Stimulated activated CD8-positive, alpha-beta memory T cell treated with anti-CD3 and anti-CD28 coated beads, Interleukin-7, amount 100 ng/mL, for 24 hours (primary cell): ENCODE measurements at regions not wholly inside any gene's neighbourhood (a gene's known extent, or its start where the extent isn't known, plus 50 kb on each side); places are given as distances from the start of the nearest gene placed in this dataset.

Experiments
- DNase-seq: peaks from one replicate; pipeline ENCODE4 v3.0.0-alpha.2; 2020; ENCODE audit warnings: low read depth

DNA sequence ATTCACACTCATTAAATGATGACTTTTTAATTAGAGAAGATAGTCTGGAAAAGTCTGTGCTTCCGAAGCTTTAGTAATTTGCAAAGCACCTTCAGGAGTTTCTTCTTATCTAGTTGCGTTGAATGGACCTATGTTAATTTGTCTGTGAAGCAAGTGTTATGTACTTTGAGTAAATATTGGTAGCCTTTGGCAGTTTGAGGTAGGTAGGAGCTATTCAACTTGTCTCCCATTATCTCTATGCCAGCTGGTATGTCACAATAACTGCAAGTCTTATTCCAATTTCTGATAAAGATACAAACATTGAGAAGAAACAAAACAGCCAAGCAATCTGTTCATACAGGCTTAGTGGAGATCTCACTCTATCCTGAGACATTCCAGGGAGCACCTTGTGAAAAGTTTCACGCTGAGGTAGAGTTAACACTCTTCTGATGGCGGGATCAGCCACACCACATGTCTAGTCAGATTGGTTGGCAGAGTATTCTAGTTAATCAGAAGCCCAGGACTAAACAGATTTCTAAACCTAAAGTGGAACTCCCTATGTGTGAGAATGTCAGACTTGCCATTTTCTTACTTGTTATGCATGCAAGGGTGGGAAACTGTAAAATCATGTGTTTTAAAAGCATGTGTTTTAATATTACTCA, 219.8 kb upstream of the MANEA start:
- DNase-seq = no peak

DNA sequence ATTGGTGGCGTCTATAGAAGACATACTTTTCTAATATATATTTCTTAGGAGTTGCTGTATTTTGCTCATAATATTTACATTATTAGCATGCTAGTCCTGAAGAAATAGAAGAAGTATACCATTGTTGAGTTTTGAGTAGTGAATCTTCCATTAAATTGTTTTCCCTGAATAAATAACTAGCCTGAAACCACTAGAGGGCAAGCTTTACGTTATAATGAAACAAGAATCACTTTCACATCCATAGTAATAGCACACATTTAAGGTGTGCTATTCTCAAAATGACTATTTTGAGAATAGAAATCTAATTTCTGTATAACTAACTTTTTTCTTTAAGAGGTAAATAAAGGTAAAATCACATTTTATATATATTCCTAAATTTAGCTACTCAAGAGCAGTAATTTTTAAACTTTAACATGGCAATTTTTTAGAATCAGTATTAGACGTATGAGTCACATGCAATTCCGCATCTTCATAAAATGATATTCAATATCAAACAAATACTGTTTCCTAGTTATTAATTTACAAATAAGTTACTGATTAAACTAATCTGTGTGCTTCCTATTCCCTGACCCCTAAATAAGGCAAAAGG, 213.2 kb upstream of the MANEA start:
- DNase-seq = no peak

DNA sequence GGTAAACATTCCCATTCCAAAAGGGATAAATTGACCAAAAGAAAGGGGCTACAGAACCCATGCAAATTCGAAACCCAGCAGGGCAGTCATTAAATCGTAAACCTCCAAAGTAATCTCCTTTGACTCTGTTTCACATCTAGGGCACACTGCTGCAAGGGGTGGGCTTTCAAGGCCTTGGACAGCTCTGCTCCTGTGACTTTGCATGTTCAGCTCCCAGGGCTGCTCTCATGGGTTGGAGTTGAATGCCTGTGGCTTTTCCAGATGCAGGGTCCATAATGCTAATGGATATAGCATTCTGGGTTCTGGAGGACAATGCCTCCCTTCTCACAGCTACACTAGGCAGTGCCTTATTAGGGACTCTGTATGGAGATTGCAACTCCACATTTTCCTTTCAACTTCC, 211.9 kb upstream of the MANEA start:
- DNase-seq = no peak

DNA sequence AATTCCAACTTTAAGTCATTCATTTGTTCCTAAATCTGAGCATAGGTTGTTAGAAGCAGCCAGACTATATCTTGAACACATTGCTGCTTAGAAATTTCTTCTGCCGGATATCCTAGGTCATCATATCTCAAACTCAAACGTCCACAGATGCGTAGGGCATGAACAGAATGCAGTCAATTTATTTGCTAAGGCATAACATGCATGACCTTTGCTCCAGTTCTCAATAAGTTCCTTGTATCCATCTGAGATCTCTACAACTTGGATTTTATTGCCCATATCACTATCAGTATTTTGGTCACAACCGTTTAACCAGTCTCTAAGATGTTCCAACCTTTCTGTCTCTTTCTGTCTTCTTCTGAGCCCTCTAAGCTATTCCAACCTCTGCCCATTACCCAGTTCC, 210.9 kb upstream of the MANEA start:
- no peak for DNase-seq

DNA sequence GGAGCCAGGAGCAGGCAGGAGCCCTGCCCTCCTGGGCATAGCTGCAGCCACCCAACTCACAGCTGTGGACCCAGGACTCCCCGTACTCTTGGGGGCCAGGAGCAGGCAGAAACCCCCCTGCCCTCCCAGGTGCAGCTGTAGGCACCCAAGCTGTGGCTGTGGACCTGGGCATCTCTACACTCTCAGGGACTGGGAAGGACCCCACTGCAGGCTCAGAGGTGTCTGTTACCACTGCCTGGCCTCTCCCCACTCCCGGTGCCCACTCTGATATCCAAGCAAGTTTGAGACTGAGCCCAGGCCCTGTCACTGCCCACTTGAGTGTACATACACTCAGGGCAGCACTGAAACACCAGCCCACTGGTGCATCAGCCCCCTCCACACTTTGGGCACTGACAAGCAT, 193.5 kb upstream of the MANEA start:
- no peak for DNase-seq

DNA sequence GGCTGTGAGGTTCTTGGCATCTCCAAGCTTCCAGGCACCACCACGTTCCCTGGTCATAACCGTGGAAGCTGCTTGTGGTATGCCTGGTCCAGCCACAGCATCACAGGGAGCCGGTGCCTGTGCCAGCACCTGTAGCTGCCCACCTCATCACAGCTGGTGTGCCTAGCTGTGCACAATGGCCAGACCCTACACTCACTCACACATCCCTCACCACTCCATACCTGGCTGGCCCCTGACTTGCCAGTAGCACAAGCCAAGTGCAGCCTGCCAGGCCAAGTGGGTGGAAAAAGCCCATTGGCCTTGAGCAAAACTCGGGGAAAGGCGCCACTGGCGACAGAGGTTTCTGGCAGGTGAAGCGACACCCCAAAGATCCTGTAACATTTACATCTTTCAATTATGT, 192.3 kb upstream of the MANEA start:
- no peak for DNase-seq

DNA sequence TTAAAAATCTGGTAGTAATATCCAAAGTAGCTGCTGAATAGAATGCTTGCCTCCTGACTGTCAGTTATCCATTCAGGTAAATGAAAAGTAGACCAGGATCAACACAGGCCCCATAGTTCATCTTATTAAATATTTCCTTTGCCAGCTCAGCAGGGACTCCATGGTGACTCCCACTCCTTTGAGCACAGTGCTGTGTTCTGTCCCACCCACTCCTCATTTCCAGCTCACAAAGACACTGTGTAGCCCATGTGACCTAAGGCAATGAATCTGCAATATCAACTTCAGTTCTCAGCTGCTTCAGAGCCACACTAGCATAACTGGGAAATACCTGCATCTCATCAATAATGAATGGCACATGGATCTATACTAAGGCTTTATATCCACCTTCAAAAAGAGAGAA, 189.5 kb upstream of the MANEA start:
- DNase-seq = no peak

DNA sequence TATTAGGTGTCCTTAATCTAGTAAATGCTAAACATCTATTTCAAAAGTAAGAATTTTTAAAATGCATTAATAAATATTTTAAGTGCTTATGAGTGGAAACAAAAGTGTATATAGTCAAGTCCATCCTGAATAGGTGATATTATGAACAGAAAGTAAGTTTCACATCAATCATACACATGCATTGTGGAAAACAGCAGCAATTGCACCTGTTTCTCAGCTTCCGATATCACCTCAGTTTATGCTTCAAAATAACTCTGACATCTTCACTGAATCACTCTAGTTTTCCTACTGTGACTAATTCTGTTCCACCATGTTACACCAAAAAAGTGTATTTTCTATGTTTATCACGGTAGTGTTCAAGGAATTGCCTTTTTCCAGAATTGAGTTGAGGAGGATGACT, 172.6 kb upstream of the MANEA start:
- DNase-seq = no peak

DNA sequence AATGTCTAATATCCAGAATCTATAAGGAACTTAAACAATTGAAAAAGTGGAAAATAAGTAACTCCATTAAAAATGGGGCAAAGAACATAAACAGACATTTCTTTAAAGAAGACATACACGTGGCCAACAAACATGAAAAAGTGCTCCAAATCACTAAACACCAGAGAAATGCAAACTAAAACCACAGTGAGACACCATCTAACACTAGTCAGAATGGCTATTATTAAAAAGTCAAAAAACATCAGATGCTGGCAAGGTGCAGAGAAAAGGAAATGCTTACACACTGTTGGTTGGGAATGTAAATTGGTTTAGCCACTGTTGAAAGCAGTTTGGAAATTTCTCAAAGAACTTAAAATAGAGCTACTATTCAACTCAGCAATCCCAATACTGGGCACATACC, 169.2 kb upstream of the MANEA start:
- no peak for DNase-seq

DNA sequence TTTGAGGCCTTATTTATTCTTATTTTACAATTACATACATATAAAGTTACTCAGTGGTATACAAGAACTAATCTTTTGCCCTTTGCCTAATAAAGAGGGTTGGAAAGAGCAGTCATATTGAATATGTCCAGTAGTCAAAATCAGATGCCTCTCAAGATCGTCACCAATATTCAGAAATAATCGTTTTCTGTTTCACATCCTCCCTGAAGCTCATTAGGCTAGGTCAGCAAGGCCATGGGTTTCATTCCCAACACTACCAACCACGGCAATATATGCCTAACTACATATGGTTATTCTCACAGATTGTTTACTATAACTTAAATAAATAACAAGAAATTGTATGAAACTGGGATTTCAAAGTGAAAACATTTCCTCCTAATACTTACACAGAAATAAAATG, 167.2 kb upstream of the MANEA start:
- no peak for DNase-seq

DNA sequence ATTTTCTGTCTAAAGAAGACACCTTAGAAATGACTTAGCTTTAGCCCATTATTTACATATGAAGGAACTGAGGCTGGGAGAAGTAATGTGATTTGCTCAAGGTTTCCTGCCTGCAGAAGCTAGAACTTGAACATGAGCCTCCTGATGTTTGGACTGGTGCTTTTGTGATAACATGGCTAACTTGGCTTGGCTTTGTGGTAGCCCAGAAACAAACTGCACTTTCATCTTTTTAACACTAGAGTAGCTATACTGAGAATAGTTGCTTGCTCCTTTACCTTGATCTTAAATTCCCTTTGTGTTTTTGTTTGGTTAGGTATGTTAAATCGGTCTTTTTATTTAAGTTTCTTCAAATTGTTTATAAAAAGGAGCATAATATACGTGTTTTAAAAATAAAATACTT, 163.5 kb upstream of the MANEA start:
- DNase-seq = no peak

DNA sequence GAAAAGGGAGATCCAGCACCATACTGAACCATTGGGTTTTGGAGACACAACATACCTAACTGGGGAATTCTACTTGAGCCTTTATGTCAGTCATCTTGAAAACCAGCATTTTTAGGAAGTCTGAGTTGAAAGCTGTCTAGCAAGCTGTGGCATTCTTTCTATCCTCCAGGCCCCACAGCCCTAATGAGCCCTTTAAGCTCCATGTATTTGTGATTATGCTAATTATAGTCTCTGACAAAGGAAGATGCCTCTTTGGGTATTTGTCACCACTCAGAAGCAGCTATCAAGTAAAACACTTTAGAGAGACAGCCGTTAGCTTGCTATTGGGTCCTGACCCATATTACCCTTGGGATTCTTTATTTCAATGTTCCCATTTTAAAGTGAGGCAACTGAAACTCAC, 159.5 kb upstream of the MANEA start:
- DNase-seq = no peak

DNA sequence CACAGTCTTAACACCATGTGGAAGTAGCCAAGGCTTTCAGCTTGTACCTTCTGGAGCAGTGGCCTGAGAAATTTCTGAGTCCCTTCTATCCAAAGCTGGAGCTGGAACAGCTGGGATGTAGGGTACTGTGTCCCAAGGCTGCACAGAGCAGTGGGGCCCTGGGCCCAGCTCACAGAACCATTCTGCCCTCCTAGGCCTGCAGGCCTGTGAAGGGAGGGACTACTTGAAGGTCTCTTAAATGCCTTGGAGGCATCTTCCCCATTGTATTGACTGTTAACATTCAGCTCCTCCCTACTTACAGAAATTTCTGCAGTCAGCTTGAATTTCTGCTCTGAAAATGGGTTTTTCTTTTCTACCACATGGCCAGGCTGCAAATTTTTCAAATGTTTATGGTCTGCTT, 156.5 kb upstream of the MANEA start:
- DNase-seq = no peak

DNA sequence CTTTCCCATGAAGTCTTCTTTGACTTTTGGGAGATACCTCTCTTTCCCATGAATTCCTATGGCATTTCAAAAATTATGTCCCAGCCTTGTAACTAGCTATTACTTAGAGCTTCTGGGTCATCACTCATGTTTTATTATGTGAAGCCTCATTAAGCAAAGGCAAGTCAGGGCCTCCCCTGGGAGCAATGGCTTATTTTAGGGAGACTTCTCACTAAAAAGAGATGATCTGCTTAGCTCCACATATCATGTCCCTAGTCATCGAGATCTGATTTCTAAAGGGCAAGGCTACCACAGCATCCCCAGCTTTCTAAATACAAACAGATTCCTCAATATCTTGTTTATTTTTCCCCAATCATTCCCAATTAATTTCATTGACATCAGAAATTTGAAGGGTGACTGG, 154.0 kb upstream of the MANEA start:
- DNase-seq = no peak

DNA sequence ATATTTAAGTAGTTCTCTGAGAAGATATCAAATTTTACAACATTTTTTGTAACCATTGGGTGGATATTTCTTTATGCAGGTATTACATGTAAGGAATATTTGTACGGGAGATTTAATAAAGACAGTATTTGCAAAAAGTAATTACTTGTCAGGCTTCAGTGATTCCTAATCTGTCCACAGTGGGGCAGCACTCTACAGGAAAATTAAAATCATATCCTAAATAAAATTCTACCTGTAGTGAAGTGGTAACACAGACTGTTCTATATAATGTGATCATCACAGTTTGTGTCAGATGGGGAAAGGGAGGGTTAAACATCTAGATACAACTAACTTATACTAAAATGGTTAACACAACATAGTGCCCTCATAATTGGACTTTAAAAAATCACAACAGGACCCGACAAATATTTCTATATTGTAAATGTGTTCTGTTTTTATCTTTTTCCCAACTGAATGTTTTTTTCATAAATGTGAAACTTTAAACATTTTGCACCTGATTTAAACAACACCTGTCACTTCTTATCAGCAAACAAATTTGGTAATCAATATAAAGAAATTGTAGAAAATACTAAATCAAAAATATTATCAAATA, 145.6 kb upstream of the MANEA start:
- DNase-seq = peak; percentile 11

DNA sequence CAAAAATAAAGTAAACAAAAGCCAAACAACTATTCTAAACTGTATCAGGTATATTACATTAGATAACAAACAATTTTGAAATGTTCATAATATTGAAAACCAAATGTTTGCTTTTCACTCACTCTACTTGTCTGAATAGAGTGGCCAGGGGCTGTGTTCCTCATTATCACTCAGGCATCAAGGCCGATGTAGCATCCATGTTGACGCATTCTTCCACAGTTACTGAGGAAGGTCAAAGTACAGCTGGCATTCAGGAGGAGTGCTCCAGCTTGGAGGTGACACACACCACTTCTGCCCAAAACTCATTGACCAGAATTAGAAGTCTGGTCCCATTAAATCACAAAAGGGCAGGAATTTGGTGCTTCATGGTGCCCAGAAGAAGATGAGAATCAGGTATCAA, 137.6 kb upstream of the MANEA start:
- no peak for DNase-seq

DNA sequence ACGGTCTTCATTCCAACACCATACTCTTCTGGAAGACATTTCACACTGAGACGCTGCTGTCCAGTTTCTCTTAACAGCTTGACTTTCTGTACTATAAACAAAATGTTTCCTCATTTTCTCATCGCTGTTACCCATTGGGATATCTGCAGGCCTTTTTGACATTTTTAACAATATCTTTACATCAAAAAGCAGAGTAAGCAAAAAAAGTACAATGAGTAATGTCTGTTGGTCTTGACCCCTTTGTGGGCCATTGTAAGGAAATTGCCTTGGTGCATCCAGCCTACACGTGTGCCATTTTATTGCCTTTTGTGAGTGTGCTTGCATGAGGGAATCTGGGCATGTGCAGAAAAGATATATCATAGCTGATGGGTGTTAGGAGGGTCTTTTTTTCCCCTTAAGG, 129.1 kb upstream of the MANEA start:
- no peak for DNase-seq

DNA sequence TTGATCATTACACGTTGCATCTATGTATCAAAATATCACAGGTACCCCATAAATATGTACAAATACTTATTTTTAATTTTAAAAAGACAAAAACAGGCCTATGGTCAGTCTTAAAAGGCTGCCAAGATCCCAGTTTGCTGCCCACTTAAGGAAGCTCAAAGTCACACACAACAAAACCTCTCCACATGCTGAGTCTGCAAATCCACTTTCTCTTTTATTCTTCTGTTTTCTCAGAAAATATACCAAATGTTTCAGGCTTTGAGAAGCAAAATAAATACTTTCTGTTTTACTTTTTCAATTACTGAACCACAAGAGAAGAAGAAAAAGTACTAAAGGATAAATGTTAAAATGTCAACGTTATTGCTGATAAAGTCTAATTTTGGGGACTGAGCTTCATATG, 107.8 kb upstream of the MANEA start:
- no peak for DNase-seq

DNA sequence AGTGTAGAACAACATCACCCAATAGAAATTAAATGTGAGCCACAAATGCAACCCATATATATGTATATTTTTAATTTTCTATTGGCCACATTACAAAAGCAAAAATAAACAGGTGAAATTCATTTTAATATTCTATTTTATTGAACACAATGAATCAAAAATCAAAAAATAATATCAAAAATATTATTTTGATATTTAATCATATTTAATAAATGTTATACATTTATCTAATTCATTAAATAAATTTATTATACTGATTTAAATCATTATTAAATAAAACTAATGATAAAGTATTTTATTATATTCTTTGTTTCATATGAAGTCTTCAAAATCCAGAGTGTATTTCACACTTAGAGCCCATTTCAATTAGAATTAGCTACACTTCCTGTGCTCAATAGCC, 98.4 kb upstream of the MANEA start:
- DNase-seq = no peak

DNA sequence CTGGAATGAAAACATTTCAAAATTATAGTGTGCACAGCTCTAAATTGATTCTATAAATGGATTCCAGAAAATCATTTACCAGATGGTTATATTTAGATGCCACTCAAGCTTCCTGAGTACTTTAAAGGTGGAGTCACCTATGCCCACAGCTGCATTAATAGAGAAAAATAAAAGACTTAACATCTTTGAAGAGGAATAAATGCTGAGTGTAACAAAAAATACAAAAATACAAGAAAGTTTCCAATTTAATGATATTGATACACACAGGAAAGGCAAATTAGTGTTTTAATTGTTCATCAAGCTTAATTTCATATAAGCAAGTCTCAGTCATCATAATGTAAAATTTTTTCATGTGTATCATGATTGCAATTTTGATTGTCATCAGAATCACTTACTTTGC, 89.5 kb upstream of the MANEA start:
- DNase-seq = no peak

DNA sequence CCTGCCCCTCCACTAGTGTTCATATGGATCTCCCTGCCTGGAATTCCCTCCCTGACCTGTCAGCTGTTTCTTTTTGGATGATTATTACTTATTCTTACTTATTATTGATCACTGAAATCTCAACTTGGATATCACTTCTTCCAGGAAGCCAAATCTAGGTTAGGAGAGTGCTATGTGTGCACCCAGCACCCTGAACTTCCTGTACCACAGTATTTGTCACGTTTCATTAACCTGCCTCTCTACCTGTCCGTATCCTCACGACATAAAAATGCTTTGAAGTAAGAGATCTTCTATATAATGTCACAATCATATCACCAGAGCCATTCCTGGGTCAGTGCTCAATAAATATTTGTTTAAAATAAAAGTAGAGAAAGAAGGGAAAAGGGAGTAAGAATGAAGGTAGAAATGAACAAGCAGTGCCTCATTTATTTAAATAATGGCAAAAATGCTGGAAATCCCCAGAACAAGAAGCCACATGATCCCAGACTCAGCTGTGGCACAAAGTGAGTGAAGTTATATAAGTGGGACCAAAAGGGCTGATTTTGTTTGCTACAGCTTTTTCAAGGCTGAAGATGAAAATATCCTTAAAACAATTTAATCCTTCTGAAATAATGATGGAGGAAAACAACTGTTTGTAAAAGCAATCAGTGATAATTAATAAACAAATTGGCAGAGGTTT, 88.0 kb upstream of the MANEA start:
- DNase-seq = no peak

DNA sequence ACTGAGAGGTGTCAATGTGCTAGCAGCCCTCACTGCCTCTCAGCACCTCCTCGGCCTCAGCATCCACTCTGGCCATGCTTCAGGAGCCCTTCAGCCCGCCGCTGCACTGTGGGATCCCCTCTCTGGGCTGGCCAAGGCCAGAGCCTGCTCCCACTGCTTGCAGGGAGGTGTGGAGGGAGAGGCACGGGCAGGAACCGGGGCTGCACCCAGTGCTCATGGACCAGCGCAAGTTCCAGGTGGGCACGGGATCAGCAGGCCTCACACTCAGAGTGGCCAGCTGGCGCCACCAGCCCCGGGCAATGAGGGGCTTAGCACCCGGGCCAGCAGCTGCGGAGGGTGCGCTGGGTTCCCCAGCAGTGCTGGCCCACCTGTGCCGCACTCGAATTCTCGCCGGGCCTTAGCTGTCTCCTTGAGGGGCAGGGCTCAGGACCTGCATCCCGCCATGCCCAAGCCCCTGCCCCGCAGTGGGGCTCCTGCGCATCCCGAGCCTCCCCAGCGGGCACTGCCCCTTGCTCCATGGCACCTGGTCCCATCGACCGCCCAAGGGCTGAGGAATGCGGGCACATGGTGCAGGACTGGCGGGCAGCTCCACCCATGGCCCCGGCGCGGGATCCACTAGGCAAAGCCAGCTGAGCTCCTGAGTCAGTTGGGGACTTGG, 80.4 kb upstream of the MANEA start:
- no peak for DNase-seq
